ENCODE measurements at regions not wholly inside any gene's neighbourhood (a gene's known extent, or its start where the extent isn't known, plus 50 kb on each side); places are given as distances from the start of the nearest gene placed in this dataset.

DNA sequence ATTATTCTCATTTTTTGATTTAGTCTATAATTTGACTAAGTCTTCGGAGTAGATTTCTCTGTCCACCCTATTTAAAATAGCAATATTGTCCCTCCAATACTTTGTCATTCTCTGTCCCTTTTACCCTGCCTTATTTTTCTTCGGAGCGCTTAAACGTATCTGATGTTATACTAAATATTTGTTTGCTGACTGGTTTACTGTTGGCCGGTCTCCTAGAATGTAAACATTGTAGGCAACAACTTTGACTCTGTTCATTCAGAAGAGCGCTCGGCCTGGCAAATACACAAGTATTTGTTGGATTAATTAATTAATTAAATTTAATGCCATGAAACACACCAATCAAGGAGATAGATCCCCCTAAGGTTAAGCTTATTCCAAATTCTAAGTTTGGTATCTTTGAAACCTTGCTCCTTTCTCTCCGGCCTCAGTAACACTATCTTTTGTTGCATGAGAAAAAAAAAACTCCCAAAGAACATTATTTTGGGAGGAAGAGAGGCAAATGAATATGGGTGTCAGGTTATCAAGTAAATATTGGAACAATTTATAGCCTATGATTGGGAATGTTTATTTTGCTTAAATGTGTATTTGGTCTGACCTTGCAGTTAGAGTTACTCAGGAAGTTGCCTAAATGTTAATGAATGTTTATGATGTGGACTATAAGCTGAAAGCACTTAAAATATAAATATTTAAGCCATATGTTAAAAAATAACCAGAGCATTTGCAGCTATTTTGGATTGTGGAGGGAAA lies 231.1 kb downstream of the SOX4 start:
- DNase-seq, result no peak

DNA sequence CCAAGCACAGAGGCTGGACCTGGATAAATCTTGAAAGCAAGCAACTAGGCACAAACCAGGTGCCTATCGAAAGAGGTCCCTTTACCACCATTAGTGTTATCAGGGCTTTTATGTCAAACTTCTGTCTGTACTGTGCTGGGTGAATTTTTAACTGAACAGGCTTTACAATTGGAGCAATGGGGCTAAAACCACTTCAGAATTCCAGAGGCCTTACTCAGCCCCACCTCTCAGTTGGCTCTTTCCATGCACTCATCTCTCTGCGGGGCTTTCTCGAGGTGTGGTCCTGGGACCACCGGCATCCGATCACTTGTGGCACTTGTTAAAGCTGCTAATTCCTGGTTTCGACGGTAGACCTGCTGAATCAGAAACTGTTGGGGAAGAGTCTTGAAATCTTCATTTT lies 232.5 kb downstream of the SOX4 start:
- no peak for DNase-seq

DNA sequence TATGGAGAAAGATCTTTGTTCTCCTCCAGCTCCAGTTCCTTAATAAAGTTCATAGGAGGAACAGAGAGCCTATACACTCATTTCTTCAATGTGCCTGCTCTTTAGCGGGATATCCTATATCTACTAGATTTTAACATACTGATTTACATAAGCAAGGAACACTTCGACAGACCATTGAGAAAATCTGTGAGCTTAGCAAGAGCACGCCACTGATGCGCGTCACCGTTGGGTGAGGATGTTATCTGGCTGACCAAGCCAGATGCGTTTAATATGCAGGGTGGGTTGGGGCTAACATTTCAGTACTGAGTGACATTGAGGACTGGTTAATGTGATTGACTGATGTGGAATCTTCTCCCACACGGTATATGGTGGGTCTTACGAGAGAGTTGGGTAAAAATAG lies 233.4 kb downstream of the SOX4 start:
- no peak for DNase-seq

DNA sequence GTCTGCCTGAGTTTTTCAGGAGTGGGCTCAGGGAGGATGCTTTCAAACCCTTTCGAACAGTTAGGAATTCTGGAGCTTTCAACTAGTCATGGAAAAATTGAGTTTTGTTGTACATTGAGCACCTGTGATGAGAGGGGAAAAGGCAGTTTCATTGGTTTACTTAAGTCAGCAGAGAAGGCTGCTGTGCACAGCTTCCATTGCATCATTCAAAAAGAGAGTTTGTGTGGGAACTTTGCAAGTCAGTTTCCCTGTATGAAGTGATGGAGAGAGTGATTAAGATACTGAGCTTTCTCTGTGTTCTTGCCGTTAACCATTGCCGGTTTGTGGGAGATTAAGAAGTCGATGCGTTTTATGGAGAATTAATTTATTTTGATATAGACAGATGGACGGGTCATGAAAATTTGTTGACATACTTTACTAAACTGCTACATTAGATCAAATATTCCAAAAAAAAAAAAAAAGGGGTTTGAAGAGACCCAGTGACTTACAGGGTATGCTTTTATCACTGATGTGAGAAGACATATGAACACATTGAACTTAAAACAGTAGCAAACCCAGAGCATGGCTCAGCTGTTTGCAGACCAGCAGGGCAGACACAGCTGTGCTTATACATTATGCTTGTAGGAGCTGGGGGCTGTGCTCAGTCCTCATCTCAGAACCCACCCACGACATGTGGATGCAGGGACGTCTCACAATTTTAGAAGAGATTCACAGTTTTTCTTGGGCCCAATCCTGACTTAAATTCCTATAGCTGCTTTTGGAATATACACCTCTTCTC lies 234.1 kb downstream of the SOX4 start:
- DNase-seq, result no peak

DNA sequence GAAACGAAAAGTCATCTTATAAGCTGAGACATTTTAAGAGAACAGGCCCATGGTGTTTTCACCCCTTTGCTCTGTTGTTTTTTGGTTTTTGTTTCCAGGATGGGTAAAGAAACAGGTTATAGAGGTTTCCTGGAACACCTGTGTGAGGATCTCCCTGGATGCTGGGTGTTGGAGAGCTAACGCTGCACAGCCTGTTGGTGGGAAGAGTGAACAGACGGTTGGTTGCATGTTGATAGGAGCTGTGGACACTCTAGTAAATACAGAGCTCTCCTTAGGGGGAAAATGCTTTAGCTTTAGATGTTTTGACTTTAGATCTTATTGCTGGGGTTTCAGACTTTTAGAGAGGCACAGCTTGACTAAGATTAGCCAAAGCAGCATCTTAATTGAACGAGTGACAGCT lies 235.2 kb downstream of the SOX4 start:
- DNase-seq, result no peak

DNA sequence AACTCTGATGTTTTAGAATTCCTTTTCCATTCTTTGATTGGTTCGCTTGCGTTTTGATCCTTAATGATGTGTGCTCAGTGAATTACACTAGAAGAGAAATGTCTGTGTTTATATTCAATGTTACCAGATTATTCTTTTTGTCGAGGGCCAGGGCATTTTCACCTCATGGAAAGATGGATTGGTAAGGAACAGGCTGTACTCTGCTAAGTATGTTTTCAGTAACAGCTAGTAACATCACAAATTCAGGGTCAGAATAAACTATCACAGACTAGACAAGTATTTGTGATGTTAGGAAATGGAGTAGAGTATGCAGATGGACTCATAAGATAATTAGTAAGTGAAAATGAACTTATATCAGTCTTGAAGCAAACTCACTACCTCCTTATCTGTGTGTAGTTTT lies 235.6 kb downstream of the SOX4 start:
- no peak for DNase-seq

DNA sequence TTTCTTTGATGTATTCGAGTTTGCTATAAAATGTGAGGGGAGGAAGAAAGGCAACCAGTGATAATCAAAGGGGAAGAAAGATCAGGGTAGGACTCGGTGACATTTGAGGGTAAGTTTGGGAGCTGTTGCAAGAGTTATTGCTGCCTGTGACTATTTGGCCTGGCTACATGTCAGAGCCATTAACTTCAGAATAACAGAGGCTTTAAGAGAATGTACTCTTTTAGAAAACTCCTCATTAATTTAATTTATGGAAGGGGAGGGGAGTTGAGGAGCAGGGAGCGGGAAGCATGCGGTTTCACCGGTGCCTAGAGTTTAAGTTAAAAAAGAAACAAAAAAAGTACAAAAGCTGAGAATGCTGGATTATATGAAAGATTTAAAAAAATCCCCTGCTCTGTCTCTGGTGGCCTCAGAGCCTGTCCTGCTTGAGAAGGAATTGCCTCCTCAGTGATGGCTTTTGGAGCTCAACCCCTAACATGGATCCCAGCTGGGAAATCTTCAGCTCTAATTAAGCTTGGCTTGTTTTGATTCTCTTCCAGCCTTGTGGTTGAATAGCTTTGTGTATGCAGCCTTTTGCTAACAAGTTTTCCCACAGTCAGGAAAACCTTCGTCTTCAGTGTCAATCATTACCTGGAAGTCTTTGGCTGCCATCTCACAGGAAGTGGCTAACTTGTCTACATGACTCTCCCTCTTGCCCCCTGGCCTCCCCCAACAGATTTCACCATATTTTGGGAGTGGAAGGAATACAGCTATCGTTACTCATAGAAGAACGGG lies 238.2 kb downstream of the SOX4 start:
- no peak for DNase-seq

DNA sequence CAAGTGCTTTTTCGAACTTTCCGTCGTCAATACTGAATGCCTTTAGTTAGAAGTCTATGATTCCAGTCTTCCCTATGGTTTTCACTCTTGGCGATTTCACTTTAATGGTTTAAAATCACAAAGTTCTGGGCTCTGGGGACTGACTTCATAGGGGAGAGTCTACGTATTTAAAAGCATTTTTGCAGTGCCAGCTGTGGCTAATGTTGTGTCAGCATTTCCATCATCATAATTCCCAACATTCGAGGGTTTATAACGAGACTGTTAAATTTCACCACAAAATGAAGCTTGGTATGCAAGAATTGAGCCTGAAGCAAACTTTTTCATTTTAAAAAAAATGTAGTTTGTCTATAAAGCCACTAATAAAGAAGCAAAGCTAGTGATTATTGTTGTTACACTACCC lies 242.7 kb downstream of the SOX4 start:
- no peak for DNase-seq

DNA sequence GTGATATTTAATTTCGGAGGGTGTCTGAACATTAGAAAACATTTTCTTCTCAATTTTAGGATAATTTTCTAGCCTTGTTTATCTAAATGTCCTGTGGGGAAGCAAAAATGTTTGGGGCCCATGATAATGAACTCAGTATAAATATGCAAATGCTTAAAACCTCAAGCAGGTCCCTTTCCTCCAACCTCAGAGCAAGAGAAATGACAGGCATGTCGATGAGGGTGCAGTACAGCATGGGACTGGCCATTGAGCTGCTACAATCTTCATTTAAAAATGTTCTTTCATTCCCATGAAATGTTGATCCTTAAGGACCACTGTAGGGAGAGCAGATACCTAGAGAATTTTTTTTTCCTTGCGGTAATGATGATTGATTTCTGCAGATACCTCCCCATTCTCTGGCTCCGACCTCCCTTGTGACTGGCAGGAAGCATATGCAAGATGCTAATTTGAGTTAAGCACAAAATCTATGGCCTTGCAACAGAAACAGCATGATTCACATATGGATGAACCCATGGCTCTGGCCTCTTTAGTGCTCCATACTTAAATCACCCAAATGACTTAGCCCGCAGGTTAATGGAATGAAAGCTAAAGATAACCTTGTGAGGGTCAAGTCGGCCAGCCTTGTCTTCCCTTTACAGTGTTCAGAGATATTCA lies 243.3 kb downstream of the SOX4 start:
- DNase-seq, result no peak

DNA sequence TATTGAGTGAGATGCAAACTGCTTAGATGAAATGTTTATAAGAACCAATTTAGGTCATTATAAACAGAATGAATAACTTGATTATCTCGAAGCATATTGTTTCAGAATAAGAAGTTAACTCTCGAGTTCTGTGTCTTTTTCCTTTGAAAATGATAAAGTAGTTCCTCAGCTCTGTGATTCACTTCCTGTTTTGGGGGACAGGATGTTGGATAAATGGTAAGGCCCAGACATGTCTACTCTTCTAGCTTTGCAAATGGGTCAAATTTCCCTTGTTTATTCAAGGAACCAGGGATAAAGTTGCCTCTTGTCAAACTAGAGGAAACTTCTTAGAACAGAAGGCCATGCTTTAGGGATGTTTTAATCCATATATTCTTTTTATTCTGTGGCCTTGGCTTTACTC lies 246.9 kb downstream of the SOX4 start:
- no peak for DNase-seq

DNA sequence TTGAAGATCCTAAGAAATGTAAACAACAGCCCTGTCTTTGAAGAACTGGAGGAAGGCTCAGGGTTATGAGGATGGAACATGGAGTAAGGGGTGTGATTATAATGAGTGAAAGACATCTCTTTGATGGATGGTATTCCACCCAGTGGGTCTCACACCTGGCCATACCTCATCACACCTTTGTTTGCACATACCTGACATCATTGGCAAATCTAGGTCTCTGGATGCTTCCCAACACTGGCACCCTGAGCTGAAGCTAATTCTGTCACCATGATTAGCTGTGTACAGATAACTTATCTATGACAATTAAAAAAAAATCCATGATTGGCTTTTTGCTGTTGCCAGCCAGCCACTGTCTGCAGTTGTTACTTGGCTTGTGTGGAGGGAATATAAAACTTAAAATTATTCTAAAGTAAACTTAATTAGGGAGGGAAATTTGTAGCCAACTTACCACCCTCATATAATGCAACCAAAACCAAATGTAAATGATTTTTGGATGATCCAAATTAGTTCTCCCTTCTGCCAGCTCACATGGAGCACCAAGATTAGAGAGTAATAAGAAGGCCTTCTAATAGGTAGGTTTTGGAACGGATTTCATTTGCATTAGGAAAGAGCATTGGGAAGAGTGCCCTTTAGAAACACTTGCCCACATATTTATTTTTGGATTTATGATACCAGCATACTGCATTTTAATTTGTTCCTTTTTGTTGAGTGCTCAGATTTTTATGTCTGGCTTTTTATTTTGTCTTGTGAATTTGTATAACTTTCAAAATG lies 249.5 kb downstream of the SOX4 start:
- no peak for DNase-seq

DNA sequence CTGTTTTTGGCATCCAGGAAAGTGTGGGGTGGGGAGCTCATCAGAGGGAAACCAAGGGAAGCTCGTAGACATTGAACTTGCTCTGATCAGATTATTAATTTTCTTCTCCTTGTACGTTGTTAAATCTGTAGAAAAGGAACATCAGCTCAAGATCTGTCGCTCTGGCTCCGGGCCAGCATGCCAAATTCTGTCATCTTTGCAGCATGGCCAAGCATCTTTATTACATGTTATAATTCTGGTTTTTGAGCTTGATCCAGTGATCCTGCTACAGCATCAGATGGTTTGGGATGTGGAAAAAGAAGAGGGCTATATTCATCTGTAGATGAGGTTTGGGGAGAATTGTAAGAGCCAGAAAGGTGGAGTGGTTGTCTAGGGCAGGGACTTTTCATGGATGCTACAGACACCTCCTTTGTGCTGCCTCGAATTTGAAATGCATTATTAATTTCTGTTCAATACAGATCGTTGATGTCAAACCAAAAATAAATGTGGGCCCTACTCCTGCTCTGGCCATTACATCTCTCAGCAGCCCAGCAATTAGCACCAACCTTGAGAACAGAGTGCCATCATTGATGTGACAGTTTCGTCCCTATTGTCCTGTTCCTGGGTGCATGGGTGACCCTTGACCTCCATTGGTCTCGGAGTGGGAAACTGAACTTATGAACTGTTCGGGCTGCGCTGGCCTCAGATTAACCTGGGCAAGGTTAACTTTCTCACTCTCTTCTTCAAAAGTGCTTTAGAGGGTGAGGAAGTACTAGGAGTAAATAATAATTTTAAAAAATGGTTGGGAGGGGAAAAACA lies 250.8 kb downstream of the SOX4 start:
- DNase-seq, result no peak

DNA sequence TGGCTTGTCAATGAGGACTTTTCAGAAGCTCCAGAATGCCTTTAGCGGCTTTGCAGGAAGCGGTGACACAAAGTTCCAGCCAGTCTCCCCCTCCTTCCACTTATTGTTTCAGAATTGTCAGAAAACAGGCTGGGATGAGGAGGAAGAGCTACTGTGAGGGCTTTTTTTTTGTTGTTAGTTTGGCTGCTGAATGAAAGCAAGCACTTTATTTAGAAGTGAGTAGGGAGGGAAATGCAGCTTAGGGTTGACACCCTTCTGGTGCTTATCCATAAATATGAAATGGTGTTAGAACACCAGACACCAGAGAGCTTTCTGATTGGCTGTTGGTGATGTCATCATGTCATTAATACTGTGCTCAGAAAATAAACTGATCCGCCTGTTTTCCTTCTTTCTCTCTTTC lies 251.5 kb downstream of the SOX4 start:
- no peak for DNase-seq

DNA sequence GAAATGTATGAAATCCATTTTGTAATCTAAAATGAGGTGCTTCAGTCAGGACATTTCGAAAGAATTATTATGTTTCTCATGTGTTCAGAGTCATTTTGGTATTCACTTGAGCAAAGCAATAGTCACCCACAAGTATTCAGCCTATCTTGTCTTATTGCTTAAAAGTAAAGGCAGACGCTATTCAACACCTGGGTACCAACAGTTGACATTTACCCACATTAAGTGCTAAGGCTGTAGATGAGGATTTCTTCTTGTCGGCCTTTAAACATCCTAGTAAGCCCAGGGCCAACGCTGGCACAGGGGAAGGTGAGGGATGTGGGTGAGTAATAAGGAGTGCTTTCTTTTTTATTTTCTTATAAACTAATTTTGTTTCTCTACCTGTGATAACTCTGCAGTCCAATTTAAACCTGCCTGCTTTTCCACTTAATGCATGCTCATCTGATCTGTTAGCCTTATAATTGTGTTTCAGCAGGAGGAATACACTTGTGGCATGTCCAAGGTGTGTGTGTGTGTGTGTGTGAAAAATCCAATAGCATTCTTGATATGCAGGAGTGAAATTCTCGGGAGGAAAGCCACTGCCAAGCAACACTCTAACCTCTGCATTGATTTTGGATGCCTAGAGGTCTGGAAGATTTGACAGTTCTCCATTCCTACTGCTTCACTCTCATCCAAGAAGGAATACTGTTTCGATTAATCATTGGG lies 252.0 kb downstream of the SOX4 start:
- DNase-seq, result no peak

DNA sequence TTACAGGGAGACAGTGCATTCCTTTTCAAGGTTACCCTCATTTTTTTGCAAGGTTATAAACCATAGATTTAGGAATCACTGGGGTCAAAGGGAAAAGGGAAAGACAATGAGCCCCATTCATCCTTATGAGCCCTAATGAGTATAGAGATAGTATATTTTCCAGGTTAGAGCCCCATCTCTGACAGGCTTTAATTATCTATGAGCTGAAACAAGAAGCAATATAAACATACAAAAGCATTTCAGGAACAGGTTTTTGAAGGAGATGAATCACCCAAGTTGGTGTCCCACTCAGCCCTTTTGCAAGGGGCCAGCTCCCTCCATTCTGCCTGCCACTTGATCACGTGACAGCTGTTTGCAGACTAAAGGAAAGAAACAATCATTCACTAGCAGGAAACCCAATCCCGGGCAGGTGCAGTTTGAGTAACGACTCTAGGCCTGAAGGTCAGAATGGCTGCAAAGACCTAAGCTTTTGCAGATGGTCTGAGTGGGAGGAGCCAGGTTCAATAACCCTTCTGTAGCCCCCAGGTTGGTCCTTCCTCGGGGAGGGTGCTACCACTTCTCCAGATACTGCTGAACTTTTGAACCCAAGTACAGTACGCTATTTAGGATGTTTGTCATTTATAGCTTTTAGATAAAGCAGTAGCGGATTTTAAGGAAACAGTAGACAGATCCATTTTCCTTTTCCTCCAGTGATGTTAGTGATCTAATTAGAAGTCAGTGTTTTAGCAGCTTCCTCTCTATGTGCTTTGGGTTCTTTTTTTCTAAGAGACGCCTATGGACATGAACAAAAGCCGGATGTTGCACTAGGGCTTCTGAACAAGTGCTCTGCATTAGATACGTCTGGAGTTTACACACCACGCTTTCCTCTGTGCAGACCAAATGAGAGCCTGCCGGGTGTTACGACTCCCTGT lies 253.2 kb downstream of the SOX4 start:
- DNase-seq, result no peak

DNA sequence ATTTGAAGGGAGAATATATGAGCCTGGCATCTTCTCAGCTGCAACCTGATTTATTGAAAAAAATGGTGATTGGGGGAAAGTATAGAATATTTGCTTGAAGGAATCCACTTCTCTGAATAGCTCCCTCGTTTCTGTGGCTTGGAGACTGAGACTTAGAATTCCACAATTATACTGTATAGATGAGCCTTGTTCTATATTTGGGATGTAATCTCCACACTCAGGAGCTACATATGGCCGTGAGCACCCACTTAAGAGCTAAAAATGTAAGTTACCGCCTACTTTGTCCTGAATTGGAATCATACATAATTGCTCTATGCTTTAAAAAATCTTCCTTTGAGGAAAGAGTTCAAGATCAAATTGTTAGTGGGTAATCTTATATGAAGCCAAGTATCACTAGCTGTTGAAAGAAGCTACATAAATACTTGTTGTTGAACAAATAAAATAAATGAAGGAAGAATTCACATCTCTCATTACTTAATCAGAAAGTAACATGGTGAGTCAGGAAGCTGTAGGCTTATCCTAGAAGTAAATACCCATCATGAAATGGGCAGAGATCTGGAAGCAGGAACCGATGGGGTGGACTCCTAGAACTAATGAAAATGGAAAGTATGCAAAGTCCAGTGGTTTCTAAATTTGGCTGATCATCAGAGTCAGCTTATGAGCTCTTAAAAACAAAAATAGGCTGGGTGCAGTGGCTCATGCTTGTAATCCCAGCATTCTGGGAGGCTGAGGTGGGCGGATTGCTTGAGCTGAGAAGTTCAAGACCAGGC lies 254.3 kb downstream of the SOX4 start:
- DNase-seq, result no peak

DNA sequence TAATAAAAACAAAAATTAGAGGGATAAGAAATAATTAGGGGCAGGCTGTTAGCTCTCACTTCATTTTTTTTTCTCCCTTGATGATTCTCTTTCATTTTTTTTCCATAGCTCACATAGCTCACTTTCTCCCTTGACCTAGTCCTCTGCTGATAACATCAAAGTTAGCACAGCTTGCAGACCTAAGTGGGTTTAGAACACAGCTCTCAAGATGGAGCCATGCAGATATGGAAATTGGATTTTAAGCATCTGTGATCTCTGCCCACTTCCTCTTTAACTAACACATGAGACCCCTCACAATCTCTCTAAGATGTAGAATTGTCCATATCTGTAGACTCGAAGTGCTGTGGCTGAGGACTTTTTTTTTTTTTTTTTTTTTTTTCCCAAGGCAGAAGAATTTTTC lies 257.1 kb downstream of the SOX4 start:
- no peak for DNase-seq

DNA sequence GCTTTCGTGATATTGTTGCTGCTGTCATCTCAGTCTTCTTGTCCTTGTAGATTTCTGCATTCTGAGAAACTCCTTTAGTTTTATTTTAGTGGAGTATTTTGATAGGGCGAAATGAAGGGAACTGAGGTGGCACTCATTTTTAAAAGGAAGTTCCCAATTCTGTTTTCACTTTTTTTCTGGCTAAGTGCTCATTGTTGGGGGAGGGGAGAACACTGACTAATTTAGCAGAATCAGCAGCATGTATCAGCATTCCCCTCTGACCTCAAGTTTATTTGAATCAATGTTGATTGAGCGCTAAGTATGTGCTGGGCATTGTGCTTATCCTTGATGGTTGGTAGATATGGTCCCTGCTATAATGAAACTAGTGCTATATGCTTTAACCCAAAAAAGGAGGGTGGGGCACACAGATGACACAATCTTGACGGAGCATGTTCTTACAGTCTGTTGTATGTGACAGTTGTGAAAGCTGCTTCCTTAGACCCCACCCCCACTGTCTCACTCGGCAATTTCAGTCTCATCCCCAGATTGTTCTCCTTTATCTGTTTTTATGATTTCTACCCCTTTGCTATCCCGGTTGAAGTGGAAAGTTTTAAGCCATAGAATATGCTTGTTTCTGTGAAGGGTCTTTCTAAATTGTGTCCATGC lies 262.4 kb downstream of the SOX4 start:
- no peak for DNase-seq

DNA sequence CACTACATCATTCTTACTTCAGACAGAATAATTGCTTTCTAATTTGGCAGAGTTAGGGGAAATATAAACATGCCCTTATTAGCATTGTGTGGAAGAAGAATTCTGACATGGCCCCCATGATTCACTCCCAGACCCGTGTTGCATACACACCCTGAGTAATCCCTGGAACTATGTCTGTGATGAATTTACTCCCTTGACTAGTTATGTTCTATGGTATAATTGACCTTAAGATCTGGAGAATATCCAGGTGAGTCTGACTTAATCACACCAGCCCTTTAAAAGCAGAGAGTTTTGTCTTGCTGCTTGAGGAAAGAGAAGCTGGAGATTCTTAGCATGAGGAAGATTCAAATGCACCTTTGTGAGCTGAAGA lies 262.9 kb downstream of the SOX4 start:
- DNase-seq, result no peak

All from activated gamma-delta T cell treated with Interleukin-2 at 50 U/mL for 16 hours (primary cell).